Neural progenitor cell (in vitro differentiated cells): ENCODE measurements at regions not wholly inside any gene's neighbourhood (a gene's known extent, or its start where the extent isn't known, plus 50 kb on each side); places are given as distances from the start of the nearest gene placed in this dataset.

Source experiments
- DNase-seq: peaks from one replicate; pipeline ENCODE4 v3.0.0-alpha.2; 2016; ENCODE audit warnings: low spot score
- H2AFZ ChIP-seq: fragments of 200-600 bp; sonication (generic); replicated peaks from 2 replicates; pipeline ENCODE4 v1.6.1; 2016; ENCODE audit warnings: antibody characterized with exemption
- H3F3A ChIP-seq: fragments of 200-600 bp; sonication (generic); 2 replicates; pipeline ENCODE4 v1.6.1; 2016; ENCODE audit warnings: antibody characterized with exemption, low read depth
- H3K27ac ChIP-seq: fragments of 200-600 bp; sonication (generic); 2 replicates; pipeline ENCODE4 v1.5.1; 2016; ENCODE audit warnings: mild to moderate bottlenecking
- H3K27me3 ChIP-seq: fragments of 200-600 bp; sonication (generic); 2 replicates; pipeline ENCODE4 v1.6.1; 2016; ENCODE audit warnings: mild to moderate bottlenecking, moderate library complexity
- H3K36me3 ChIP-seq: fragments of 200-600 bp; sonication (generic); 2 replicates; pipeline ENCODE4 v1.5.1; 2016
- H3K4me1 ChIP-seq: fragments of 200-600 bp; sonication (generic); 2 replicates; pipeline ENCODE4 v1.6.1; 2016; ENCODE audit warnings: mixed run types
- H3K4me2 ChIP-seq: fragments of 200-600 bp; sonication (generic); 2 replicates; pipeline ENCODE4 v1.6.1; 2016
- H3K4me3 ChIP-seq: fragments of 200-600 bp; sonication (generic); 2 replicates; pipeline ENCODE4 v1.5.1; 2016
- H3K79me2 ChIP-seq: fragments of 200-600 bp; sonication (generic); 2 replicates; pipeline ENCODE4 v1.6.1; 2016; ENCODE audit warnings: low read depth
- H3K9ac ChIP-seq: fragments of 200-600 bp; sonication (generic); 2 replicates; pipeline ENCODE4 v1.6.1; 2016
- H3K9me3 ChIP-seq: fragments of 200-600 bp; sonication (generic); 2 replicates; pipeline ENCODE4 v1.5.1; 2016; ENCODE audit warnings: low read depth
- H4K20me1 ChIP-seq: fragments of 200-600 bp; sonication (generic); 2 replicates; pipeline ENCODE4 v1.6.1; 2016; ENCODE audit warnings: low read depth
- H3K27ac Mint-ChIP-seq: 3 replicates; pipeline ENCODE4 v1.8.0; 2021; ENCODE audit warnings: mixed read lengths
- H3K27me3 Mint-ChIP-seq: 2 replicates; pipeline ENCODE4 v1.8.0; 2022; ENCODE audit warnings: low read depth, mild to moderate bottlenecking, inconsistent platforms, moderate library complexity, mixed read lengths; ENCODE audit not compliant: insufficient read depth
- H3K36me3 Mint-ChIP-seq: 3 replicates; pipeline ENCODE4 v1.8.0; 2021; ENCODE audit warnings: mixed read lengths
- H3K4me1 Mint-ChIP-seq: 3 replicates; pipeline ENCODE4 v1.8.0; 2021; ENCODE audit warnings: mixed read lengths
- H3K4me3 Mint-ChIP-seq: 3 replicates; pipeline ENCODE4 v1.8.0; 2021; ENCODE audit warnings: mild to moderate bottlenecking, moderate library complexity, mixed read lengths
- H3K9me3 Mint-ChIP-seq: 3 replicates; pipeline ENCODE4 v1.8.0; 2020; ENCODE audit warnings: mixed read lengths
- CTCF ChIP-seq: fragments of 200-600 bp; sonication (generic); IDR thresholded peaks from 2 replicates; pipeline ENCODE4 v1.5.1; 2017; ENCODE audit warnings: antibody characterized with exemption, mild to moderate bottlenecking
- EZH2 ChIP-seq: fragments of 200-600 bp; sonication (generic); IDR thresholded peaks from 2 replicates; pipeline ENCODE4 v1.6.1; 2017; ENCODE audit warnings: antibody characterized with exemption, mild to moderate bottlenecking, moderate library complexity
- EZH2phosphoT487 ChIP-seq: fragments of 200-600 bp; sonication (generic); IDR thresholded peaks from 2 replicates; pipeline ENCODE4 v1.6.1; 2017; ENCODE audit warnings: antibody characterized with exemption

GRCh38 chr9:84481231-84481630, 140.7 kb upstream of the SLC28A3 start:
- Histone ChIP-seq H3K4me2 (peak overlapping the region; percentile 30), H3K9me3 (no peaks in the 10 kb centered on the region), H3K36me3 (no peaks in the 10 kb centered on the region), H3K4me3 (no peak overlapping the region), H3F3A (no peaks in the 10 kb centered on the region), H4K20me1 (no peaks in the 10 kb centered on the region), H3K27ac (peak overlapping the region; percentile 31), H3K4me1 (peaks cover 10% of the 10 kb centered on the region), H3K27me3 (no peaks in the 10 kb centered on the region), H3K9ac (no peak overlapping the region), H2AFZ (no peak overlapping the region), H3K79me2 (no peaks in the 10 kb centered on the region)
- Mint-ChIP-seq H3K36me3 (no peaks in the 10 kb centered on the region), H3K4me3 (no peak overlapping the region), H3K4me1 (peaks cover 30% of the 10 kb centered on the region), H3K9me3 (peaks cover 3% of the 10 kb centered on the region), H3K27me3 (peaks cover 12% of the 10 kb centered on the region), H3K27ac (no peak overlapping the region)
- no peak for TF ChIP-seq EZH2
- TF ChIP-seq CTCF, result no peak
- TF ChIP-seq EZH2phosphoT487, result no peak
- DNase-seq, result peak; percentile 30

DNA sequence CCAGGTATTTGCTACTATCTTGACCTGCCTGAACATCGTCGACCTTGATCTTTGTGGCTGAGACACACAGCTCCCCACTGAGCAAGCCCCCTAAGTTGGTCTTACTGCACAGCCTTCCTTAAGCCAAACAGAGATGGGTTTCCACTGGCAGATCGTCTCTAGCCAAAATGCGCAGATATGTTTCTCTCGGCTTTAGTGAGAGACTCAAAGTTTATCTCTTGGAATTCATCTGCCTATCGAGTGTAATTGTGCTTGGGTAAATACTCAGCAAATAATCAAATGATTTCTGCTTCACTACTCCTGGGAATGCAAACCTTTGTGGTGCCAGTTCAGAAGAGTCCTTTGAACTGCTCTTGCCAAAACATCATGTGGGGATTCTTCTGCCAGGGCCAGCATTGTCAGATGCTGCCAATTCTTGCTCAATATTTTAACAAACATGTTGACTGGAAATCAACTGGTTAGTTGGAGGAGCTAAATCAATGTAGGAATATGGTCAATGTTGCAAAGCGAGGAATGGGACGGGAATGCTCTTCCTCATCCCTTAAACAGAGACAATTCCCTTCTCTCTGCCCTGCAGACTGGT, 141.2 kb upstream of the SLC28A3 start:
- Mint-ChIP-seq H3K36me3 (no peaks in the 10 kb centered on the region), H3K4me3 (no peak overlapping the region), H3K27ac (no peak overlapping the region), H3K9me3 (peaks cover 3% of the 10 kb centered on the region), H3K27me3 (peaks cover 12% of the 10 kb centered on the region), H3K4me1 (peaks cover 30% of the 10 kb centered on the region)
- H3K27me3 ChIP-seq, result no peaks in the 10 kb centered on the region
- H4K20me1 ChIP-seq, result no peaks in the 10 kb centered on the region
- H3K4me3 ChIP-seq, result no peak overlapping the region
- H3K9me3 ChIP-seq, result no peaks in the 10 kb centered on the region
- H3K27ac ChIP-seq, result peak overlapping the region; percentile 31
- H3K9ac ChIP-seq, result no peak overlapping the region
- no peaks in the 10 kb centered on the region for H3K36me3 ChIP-seq
- H2AFZ ChIP-seq, result no peak overlapping the region
- H3K79me2 ChIP-seq, result no peaks in the 10 kb centered on the region
- H3K4me1 ChIP-seq, result peaks cover 10% of the 10 kb centered on the region
- no peaks in the 10 kb centered on the region for H3F3A ChIP-seq
- DNase-seq, result peak; percentile 48
- H3K4me2 ChIP-seq, result peak overlapping the region; percentile 30
- TF ChIP-seq EZH2, result no peak
- TF ChIP-seq CTCF, result no peak
- TF ChIP-seq EZH2phosphoT487, result no peak

GRCh38 chr9:84482607-84483006, 142.0 kb upstream of the SLC28A3 start:
- Histone ChIP-seq H3K36me3 (no peaks in the 10 kb centered on the region), H3K27ac (no peak overlapping the region), H3K9me3 (no peaks in the 10 kb centered on the region), H4K20me1 (no peaks in the 10 kb centered on the region), H2AFZ (no peak overlapping the region), H3K27me3 (no peaks in the 10 kb centered on the region), H3K4me1 (peaks cover 10% of the 10 kb centered on the region), H3K4me2 (no peak overlapping the region), H3K4me3 (no peak overlapping the region), H3K79me2 (no peaks in the 10 kb centered on the region), H3F3A (no peaks in the 10 kb centered on the region), H3K9ac (no peak overlapping the region)
- Mint-ChIP-seq H3K36me3 (no peaks in the 10 kb centered on the region), H3K27ac (peak overlapping the region; percentile 78), H3K4me3 (no peak overlapping the region), H3K9me3 (peaks cover 3% of the 10 kb centered on the region), H3K27me3 (peaks cover 12% of the 10 kb centered on the region), H3K4me1 (peaks cover 30% of the 10 kb centered on the region)
- no peak for TF ChIP-seq CTCF
- TF ChIP-seq EZH2phosphoT487, result no peak
- no peak for TF ChIP-seq EZH2
- no peak for DNase-seq
